Trophoblast cell (in vitro differentiated cells and primary cell): ENCODE measurements at regions not wholly inside any gene's neighbourhood (a gene's known extent, or its start where the extent isn't known, plus 50 kb on each side); places are given as distances from the start of the nearest gene placed in this dataset.

Experiments
- DNase-seq, 2 donors: peaks; one replicate each; pipeline ENCODE4 v3.0.0-alpha.2; 2016
- H2AFZ ChIP-seq: 2 replicates; pipeline ENCODE4 v1.6.1; 2013; ENCODE audit warnings: low read length, moderate library complexity, mild to moderate bottlenecking; ENCODE audit not compliant: insufficient read depth, poor library complexity
- H2AK5ac ChIP-seq: 2 replicates; pipeline ENCODE4 v1.6.1; 2013; ENCODE audit warnings: mild to moderate bottlenecking, low read length
- H2BK120ac ChIP-seq: 2 replicates; pipeline ENCODE4 v1.6.1; 2013; ENCODE audit warnings: low read length, mild to moderate bottlenecking, moderate library complexity; ENCODE audit not compliant: insufficient read depth, poor library complexity
- H2BK12ac ChIP-seq: 2 replicates; pipeline ENCODE4 v1.6.1; 2013; ENCODE audit warnings: mild to moderate bottlenecking, low read length, moderate library complexity
- H2BK5ac ChIP-seq: 2 replicates; pipeline ENCODE4 v1.6.1; 2013; ENCODE audit warnings: low read length, low read depth, moderate library complexity, mild to moderate bottlenecking; ENCODE audit not compliant: poor library complexity
- H3K14ac ChIP-seq: 2 replicates; pipeline ENCODE4 v1.6.1; 2013; ENCODE audit warnings: mild to moderate bottlenecking, low read length
- H3K18ac ChIP-seq: 2 replicates; pipeline ENCODE4 v1.6.1; 2013; ENCODE audit warnings: mild to moderate bottlenecking, low read length
- H3K23ac ChIP-seq: 2 replicates; pipeline ENCODE4 v1.6.1; 2013; ENCODE audit warnings: low read length
- H3K27ac ChIP-seq: 2 replicates; pipeline ENCODE4 v1.5.1; 2013; ENCODE audit warnings: low read depth, mild to moderate bottlenecking, inconsistent platforms, low read length, moderate library complexity
- H3K27me3 ChIP-seq: 2 replicates; pipeline ENCODE4 v1.6.1; 2013; ENCODE audit warnings: inconsistent platforms, mild to moderate bottlenecking, low read length, moderate library complexity; ENCODE audit not compliant: insufficient read depth
- H3K36me3 ChIP-seq, 2 experiments: 1 replicate in 1 of 2; 2 replicates in 1 of 2; pipeline ENCODE4 v1.6.1; 2013; ENCODE audit warnings: low read length in 2 of 2, mild to moderate bottlenecking in 2 of 2, moderate library complexity in 1 of 2; ENCODE audit not compliant: insufficient read depth in 2 of 2, control insufficient read depth in 1 of 2
- H3K4ac ChIP-seq: 2 replicates; pipeline ENCODE4 v1.6.1; 2013; ENCODE audit warnings: low read depth, mild to moderate bottlenecking, low read length, moderate library complexity
- H3K4me1 ChIP-seq, 2 experiments: 1 replicate in 1 of 2; 2 replicates in 1 of 2; pipeline ENCODE4 v1.6.1; 2013; ENCODE audit warnings: low read length in 2 of 2, mild to moderate bottlenecking in 2 of 2, moderate library complexity in 1 of 2; ENCODE audit not compliant: insufficient read depth in 2 of 2, control insufficient read depth in 1 of 2
- H3K4me2 ChIP-seq: 2 replicates; pipeline ENCODE4 v1.6.1; 2013; ENCODE audit warnings: inconsistent platforms, mild to moderate bottlenecking, low read length, moderate library complexity
- H3K4me3 ChIP-seq: 2 replicates; pipeline ENCODE4 v1.5.1; 2013; ENCODE audit warnings: mild to moderate bottlenecking, low read depth, low read length, inconsistent platforms
- H3K79me1 ChIP-seq: one replicate; pipeline ENCODE4 v1.6.1; 2013; ENCODE audit warnings: low read length
- H3K79me2 ChIP-seq: 2 replicates; pipeline ENCODE4 v1.6.1; 2013; ENCODE audit warnings: low read length, mild to moderate bottlenecking; ENCODE audit not compliant: control insufficient read depth, insufficient read depth, poor library complexity
- H3K9ac ChIP-seq: 2 replicates; pipeline ENCODE4 v1.6.1; 2013; ENCODE audit warnings: mild to moderate bottlenecking, low read length
- H3K9me3 ChIP-seq: 2 replicates; pipeline ENCODE4 v1.6.1; 2013; ENCODE audit warnings: low read depth, mild to moderate bottlenecking, control low read depth, inconsistent platforms, low read length; ENCODE audit not compliant: insufficient read depth
- H4K12ac ChIP-seq: 2 replicates; pipeline ENCODE4 v1.6.1; 2013; ENCODE audit warnings: low read depth, mild to moderate bottlenecking, low read length, moderate library complexity
- H4K8ac ChIP-seq: 2 replicates; pipeline ENCODE4 v1.6.1; 2013; ENCODE audit warnings: low read depth, mild to moderate bottlenecking, low read length, moderate library complexity
- H4K91ac ChIP-seq: one replicate; pipeline ENCODE4 v1.6.1; 2013; ENCODE audit warnings: low read depth, mild to moderate bottlenecking, low read length, moderate library complexity
- WGBS: extraction: QIAGEN DNeasy Blood & Tissue Kit; methylation state at CpG from one replicate; pipeline ENCODE4 v1.1.7; 2013; ENCODE audit warnings: missing lambda C conversion rate; ENCODE audit not compliant: insufficient read length, insufficient coverage; ENCODE audit errors: extremely low coverage; 5-methylcytosine and 5-hydroxymethylcytosine counted together

DNA sequence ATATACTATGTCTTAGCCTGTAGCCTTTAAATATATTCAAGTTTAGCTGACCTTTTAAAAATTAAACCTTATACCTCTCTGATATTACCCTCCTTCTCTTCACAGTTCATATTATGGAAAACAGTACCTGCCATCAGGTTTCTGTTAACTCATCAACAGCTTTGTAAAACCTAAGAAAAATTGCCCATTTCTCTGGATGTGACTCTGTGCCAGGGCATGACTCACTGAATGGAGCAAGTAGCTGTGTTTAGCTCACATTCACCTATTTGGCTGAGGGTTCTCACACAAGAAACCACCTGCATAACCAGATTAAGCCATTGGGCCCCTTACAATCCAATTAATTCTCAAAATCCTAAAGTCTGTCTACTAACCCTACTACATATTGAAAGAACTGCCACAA, 678.8 kb upstream of the MARCKS start:
- H3K23ac ChIP-seq = no peak overlapping the region
- H3K27me3 ChIP-seq = no peaks in the 10 kb centered on the region
- no peaks in the 10 kb centered on the region for H3K79me2 ChIP-seq
- H3K4ac ChIP-seq = no peak overlapping the region
- no peak overlapping the region for H3K4me2 ChIP-seq
- H2AFZ ChIP-seq = no peak overlapping the region
- no peak overlapping the region for H2BK5ac ChIP-seq
- DNase-seq = no peak
- H3K4me3 ChIP-seq = no peak overlapping the region
- no peaks in the 10 kb centered on the region for H3K36me3 ChIP-seq
- H4K12ac ChIP-seq = no peak overlapping the region
- no peak overlapping the region for H3K27ac ChIP-seq
- no peak overlapping the region for H2BK120ac ChIP-seq
- H3K14ac ChIP-seq = no peak overlapping the region
- no peak overlapping the region for H3K9ac ChIP-seq
- H2AK5ac ChIP-seq = no peak overlapping the region
- H3K18ac ChIP-seq = no peak overlapping the region
- no peak overlapping the region for H4K8ac ChIP-seq
- peaks cover 4% of the 10 kb centered on the region for H3K79me1 ChIP-seq
- H2BK12ac ChIP-seq = no peak overlapping the region
- H3K4me1 ChIP-seq = peaks cover 0 to 3% of the 10 kb centered on the region in 2 experiments
- H4K91ac ChIP-seq = no peak overlapping the region
- no peaks in the 10 kb centered on the region for H3K9me3 ChIP-seq

- DNase-seq = no peak
- Histone ChIP-seq H3K36me3 (no peaks in the 10 kb centered on the region), H3K4me1 (peaks cover 0 to 3% of the 10 kb centered on the region in 2 experiments), H4K91ac (no peak overlapping the region), H3K4me2 (no peak overlapping the region), H2BK5ac (no peak overlapping the region), H2BK120ac (no peak overlapping the region), H2BK12ac (no peak overlapping the region), H3K4me3 (no peak overlapping the region), H3K18ac (no peak overlapping the region), H2AFZ (no peak overlapping the region), H2AK5ac (no peak overlapping the region), H3K9me3 (no peaks in the 10 kb centered on the region), H3K27ac (no peak overlapping the region), H4K12ac (no peak overlapping the region), H3K4ac (no peak overlapping the region), H3K79me2 (no peaks in the 10 kb centered on the region), H3K27me3 (no peaks in the 10 kb centered on the region), H4K8ac (no peak overlapping the region), H3K23ac (no peak overlapping the region), H3K14ac (no peak overlapping the region), H3K9ac (no peak overlapping the region), H3K79me1 (peaks cover 4% of the 10 kb centered on the region)
- WGBS = no CpG with 5 or more reads among the region's 3 CpGs
Measured at GRCh38 chr6:113181164-113181563, 676.0 kb upstream of the MARCKS start.

- H3K9ac ChIP-seq = no peak overlapping the region
- no CpG with 5 or more reads among the region's 3 CpGs for WGBS
- H3K4me2 ChIP-seq = no peak overlapping the region
- DNase-seq = peak in 1 of 2 donors; percentile 54
- H3K9me3 ChIP-seq = no peaks in the 10 kb centered on the region
- H2AK5ac ChIP-seq = no peak overlapping the region
- H3K27me3 ChIP-seq = no peaks in the 10 kb centered on the region
- peaks cover 0 to 3% of the 10 kb centered on the region in 2 experiments for H3K4me1 ChIP-seq
- H3K79me1 ChIP-seq = peaks cover 4% of the 10 kb centered on the region
- no peak overlapping the region for H2BK12ac ChIP-seq
- H3K4ac ChIP-seq = no peak overlapping the region
- H3K4me3 ChIP-seq = no peak overlapping the region
- H4K12ac ChIP-seq = no peak overlapping the region
- H4K91ac ChIP-seq = no peak overlapping the region
- no peak overlapping the region for H3K18ac ChIP-seq
- no peak overlapping the region for H2BK120ac ChIP-seq
- H3K14ac ChIP-seq = no peak overlapping the region
- no peak overlapping the region for H3K27ac ChIP-seq
- H3K36me3 ChIP-seq = no peaks in the 10 kb centered on the region
- H3K79me2 ChIP-seq = no peaks in the 10 kb centered on the region
- no peak overlapping the region for H2AFZ ChIP-seq
- H3K23ac ChIP-seq = no peak overlapping the region
- no peak overlapping the region for H2BK5ac ChIP-seq
- no peak overlapping the region for H4K8ac ChIP-seq
Measured at GRCh38 chr6:113182370-113183141, 674.6 kb upstream of the MARCKS start.

GRCh38 chr6:113184291-113184690, 672.9 kb upstream of the MARCKS start:
- no peak overlapping the region for H3K14ac ChIP-seq

More at GRCh38 chr6:113184291-113184690, 672.9 kb upstream of the MARCKS start:
- no peak overlapping the region for H2BK5ac ChIP-seq
- H3K4me1 ChIP-seq = peaks cover 0 to 3% of the 10 kb centered on the region in 2 experiments
- peaks cover 4% of the 10 kb centered on the region for H3K79me1 ChIP-seq
- WGBS = no CpG with 5 or more reads among the region's 3 CpGs
- no peak overlapping the region for H3K27ac ChIP-seq
- H2AK5ac ChIP-seq = no peak overlapping the region
- H3K27me3 ChIP-seq = no peaks in the 10 kb centered on the region
- no peak overlapping the region for H2AFZ ChIP-seq
- no peaks in the 10 kb centered on the region for H3K79me2 ChIP-seq
- H3K9me3 ChIP-seq = no peaks in the 10 kb centered on the region
- no peak overlapping the region for H3K4ac ChIP-seq
- no peak overlapping the region for H3K18ac ChIP-seq
- DNase-seq = peak; percentile 32 to 83
- no peaks in the 10 kb centered on the region for H3K36me3 ChIP-seq
- no peak overlapping the region for H4K91ac ChIP-seq
- H2BK12ac ChIP-seq = no peak overlapping the region
- no peak overlapping the region for H3K4me2 ChIP-seq
- no peak overlapping the region for H2BK120ac ChIP-seq
- H4K12ac ChIP-seq = no peak overlapping the region
- H3K23ac ChIP-seq = no peak overlapping the region
- H3K9ac ChIP-seq = no peak overlapping the region
- no peak overlapping the region for H3K4me3 ChIP-seq
- H4K8ac ChIP-seq = no peak overlapping the region
